HG02885 (cell line): ENCODE measurements at regions not wholly inside any gene's neighbourhood (a gene's known extent, or its start where the extent isn't known, plus 50 kb on each side); places are given as distances from the start of the nearest gene placed in this dataset.
"Not testable (repeated sequence)": the region's sequence is repeated elsewhere in the genome, so short reads cannot be mapped to it uniquely, and the experiment has no call there.

Experiments
- ATAC-seq: cut with Tn5 transposase; IDR thresholded peaks from one replicate; pipeline ENCODE4 v1.9.1; 2021; ENCODE audit warnings: mild to moderate bottlenecking; ENCODE audit not compliant: unreplicated experiment, poor library complexity

DNA sequence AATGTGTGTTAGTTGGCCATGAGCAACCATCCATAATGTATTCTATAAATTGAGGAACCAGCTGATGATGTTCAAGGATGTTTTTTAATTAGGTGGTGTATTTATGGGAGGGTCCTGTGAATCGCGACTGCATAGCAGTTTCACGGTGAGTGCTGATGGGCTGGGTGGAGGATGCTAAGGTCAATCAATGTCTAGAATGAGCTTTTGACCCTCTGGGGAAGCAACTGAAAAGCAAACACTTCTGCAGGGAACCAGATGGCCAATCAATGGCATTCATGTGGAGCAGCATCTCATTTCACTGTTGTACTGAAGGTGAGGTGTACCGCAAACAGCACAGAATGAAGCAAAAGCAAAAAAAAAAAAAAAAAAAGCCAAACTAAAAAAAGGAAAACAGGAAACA lies 676.1 kb upstream of the TMEM132C start:
- ATAC-seq, result no peak

DNA sequence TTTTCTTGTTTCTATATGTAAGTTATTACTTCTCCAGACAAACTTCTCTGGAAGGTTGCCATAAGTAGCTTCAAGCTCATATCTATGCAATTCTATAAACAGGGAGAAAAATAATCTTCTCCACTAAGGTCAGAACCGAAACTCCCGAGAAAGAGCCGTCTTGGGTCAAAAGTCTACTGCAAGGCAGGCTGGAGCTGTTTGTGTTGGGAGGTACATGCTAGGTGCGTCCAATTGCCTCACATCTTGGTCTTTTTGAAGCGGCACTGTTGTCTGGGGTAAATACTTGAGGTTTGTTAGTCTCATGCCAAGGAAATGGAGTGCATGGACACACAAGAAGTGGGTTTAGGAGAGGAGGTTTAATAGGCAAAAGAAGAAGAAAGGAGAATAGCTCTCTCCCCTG lies 674.7 kb upstream of the TMEM132C start:
- no peak for ATAC-seq

DNA sequence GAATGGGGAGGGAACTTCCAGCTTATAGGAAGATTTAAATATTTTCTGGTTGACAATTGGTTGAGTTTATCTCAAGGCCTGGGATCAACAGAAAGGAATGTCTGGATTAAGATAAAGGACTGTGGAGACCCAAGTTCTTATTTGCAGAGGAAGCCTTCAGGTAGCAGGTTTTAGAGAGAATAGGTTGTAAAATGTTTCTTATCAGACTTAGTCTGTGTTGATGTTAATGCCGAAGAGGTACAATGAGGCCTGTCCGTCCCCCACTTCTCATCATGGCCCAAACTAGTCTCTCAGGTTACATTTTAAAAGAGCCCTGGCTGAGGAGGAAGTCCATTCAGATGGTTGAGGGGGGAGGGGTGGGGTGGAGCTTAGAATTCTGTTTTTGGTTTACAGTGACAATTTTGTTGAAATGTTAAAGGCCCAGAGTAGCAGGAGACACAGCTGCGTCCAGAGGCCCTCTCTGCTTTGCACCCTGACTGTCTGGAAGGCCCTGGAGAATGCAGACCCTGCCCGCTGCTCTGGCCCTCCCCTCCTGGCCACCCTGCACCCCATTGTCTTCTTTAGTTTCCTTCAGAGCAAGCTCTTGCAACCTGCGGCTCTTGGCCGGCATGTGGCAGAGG lies 672.5 kb upstream of the TMEM132C start:
- ATAC-seq, result no peak

DNA sequence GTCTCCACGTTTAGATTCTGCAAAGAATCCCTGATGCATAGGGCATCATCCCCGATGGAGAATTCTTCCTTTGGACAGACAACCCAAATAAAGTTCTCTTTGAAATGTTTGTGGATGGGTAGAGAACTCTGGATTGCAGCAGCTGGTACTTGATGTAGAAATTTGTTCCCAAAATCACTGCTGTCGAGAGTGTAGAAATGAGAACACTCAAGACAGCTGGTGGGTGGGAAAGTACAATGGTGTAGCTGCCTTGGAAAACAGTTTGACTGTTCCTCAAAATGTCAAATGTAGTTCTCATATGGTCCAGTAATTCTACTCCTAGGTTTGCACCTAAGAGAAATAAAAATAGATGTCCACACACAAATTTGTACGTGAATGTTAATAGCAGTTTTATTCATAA lies 671.5 kb upstream of the TMEM132C start:
- ATAC-seq, result no peak

DNA sequence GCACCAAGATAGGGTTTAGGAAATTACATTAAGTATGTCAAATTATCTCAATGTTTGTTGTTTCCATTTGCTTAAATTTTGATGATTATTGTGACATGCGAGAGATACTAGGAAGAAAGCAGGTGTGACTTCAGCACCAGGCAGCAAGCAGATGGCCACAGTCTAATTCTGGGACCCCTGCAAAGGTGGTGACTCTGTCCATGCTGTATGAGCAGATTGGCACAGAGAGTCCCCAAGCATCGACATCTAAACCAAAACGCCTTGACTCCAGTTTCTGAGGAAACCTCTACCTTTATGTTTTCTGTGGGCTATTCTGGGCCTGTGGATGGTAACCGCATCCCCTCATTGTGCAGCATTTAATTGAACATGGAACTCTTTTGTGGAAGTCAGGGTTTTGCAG lies 670.1 kb upstream of the TMEM132C start:
- ATAC-seq, result no peak

DNA sequence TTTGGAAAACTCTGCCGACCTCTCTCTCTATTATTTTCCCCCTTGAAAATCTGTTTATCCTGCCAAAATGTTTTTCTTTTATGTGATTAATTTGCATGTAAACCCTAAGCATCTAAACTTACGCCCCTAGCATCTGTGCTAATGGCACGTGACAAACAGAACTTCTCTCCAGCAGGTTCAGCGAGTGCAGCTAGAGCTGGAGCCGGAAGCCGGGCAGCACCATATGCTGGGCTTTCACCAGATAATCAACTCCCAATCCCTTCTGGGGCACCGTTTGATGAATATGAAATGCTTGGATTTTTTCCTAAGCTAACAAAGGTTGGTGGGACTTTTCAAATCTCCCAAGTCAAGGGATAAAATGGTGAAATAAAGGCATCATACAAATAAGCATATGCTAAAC lies 667.5 kb upstream of the TMEM132C start:
- no peak for ATAC-seq

DNA sequence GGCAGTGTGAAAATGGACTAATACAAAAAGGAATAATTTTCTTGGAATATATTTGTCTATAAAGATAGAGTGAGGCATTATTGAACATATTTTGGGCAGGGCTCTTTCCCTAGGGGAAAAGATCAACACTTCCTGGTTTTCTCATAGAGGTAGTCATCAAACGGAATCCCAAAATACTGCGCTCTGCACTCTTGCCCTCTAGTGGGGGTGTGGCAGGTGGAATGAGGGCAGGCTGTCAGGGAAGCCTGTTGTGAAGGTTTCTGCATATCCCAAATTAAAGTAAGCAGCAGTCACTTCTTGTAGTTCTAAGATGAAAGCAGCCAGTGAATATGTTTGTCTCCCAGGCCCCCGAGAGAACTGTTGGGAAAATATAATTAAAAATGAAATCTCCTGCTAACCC lies 666.8 kb upstream of the TMEM132C start:
- no peak for ATAC-seq

DNA sequence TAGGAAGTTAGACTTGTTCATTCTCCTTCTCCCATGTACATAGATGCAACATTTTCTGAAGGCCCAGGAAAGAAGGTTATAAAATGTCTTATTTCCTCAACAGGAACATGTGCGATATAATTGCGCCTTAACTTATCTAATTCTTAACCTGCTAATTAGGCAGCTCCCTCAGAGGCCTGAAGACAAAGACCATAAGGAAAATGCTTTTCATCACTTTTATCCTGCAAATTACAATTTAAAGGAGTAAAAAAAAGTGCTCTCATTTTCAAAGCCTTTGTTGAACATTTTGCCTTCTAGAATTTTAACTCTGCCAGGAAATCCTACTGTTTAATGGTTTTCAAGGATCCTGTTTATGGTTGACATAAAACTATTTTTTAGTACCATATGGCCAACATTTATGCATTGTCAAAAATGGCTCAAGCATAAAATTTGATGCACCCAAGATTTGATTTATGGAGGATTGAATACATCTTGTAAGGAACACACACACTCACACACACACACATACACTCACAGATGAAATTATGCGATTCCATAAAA lies 660.4 kb upstream of the TMEM132C start:
- ATAC-seq, result no peak

DNA sequence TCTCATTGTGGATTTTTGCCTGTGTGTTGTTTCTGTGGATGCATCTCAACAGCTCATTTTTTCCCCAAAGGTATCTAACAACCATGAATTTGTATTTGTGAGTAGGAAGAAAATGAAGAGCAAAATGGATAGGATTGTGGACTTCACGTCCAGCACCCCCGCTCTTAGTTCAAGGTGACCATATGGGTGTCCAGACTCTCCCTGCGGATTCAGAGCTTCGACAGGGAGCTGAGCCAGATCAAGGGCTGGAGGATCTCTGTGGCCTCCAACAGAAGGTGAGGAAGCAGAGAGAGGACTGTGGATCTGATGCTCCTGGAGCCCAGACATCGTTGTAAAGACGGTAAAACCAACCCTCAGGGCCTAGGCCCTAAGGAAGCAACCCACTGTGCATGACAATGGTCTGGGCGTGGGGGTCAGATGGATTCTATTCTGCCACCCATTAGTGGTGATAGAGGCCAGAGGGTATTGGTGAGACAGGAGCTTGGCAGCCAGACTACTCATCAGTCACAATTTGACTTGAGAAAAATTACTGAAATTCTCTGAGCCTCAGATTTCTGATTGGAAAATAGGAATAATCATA lies 659.7 kb upstream of the TMEM132C start:
- ATAC-seq, result no peak

DNA sequence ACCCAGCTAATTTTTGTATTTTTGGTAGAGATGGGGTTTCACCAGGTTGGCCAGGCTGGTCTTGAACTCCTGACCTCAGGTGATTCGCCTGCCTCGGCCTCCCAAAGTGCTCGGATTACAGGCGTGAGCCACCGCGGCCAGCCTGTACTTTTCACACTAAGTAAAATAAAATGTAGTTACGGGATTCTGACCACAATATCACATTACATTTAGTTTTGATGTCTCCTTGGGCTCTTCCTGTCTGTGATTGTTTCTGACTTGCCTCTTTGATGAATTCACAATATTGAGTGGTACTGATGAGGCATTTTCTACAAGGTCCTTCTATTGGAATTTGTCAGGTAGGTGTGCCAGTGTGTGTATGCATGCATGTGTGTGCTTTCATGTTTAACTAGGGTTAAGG lies 658.6 kb upstream of the TMEM132C start:
- ATAC-seq, result not testable (repeated sequence)

DNA sequence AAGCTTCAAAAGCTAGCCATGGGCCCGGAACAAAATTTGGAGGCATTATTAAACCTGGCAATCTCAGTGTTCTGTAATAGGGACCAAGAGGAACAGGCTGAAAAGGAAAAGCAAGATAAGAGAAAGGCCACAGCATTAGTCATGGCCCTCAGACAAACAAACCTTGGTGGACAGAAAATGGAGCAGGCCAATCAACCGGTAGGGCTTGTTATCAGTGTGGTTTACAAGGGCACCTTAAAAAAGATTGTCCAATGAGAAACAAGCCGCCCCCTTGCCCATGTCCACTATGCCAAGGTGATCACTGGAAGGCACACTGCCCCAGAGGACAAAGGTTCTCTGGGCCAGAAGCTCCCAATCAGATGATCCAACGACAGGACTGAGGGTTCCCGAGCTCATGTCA lies 653.9 kb upstream of the TMEM132C start:
- no peak for ATAC-seq

DNA sequence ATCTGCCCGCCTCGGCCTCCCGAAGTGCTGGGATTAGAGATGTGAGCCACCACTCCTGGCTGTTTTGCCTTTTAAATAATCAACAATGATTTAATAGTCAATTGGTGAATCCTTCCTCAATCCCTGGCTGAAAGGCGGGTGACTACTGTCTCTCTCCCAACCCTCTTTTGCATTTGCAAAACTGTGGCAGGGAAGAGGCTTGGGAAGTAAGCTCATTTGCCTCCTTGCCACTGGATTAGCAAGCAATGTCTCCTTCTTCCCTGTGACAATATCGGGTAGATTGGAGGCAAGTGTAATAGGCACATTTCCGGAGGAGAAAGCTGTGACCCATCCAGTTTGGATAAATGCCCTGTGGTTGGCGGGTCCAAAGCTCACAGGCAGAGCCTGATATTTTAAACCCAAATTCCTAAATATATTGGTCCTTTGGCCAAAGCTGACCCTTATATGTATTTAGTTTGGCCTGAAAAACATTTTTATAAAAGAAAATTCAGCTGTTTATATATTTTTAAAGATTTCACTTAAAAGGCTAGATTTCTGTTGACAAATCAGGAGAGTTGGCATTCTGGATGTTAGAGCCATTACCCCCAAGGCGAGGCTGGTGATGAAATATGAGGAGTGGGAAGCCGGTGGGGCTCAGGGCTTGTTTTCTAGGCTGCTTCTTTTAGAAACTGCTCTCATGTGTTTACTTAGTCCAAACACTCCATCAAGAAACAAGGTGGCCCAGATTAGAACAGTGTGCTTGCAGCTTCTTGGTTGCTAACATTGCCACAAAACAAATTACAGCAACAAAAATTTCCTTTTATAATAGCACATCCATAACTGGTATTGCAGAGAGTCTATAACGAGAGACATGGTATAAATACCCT lies 646.9 kb upstream of the TMEM132C start:
- ATAC-seq, result no peak

DNA sequence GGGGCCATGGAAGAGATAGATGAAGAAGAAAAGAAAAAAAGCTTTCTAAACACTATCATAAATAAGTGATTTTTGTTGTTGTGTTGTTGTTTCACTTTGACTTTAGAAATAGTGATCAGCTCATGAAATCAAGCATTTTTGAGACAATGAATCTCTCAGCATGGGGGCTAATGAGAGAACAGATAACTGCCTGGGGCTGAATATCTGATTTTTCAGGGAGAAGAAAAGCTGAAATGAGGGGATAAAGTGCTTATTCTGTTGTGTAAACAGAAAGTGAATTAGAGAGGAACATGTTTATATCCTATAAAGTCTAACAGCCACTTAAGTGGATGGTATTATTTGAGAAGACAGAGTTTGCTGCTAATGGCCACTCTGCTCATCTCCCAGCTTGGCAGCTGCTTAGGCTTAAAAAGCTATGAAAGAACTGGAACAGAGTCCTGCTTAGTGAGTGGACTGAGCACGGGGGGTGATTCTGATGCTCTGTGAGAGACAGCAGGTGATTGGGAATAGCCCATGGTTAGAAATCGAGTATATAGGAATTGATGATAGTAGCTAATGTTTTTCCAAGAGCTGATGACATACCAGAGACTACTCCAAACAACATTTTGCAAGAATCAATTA lies 646.1 kb upstream of the TMEM132C start:
- no peak for ATAC-seq

DNA sequence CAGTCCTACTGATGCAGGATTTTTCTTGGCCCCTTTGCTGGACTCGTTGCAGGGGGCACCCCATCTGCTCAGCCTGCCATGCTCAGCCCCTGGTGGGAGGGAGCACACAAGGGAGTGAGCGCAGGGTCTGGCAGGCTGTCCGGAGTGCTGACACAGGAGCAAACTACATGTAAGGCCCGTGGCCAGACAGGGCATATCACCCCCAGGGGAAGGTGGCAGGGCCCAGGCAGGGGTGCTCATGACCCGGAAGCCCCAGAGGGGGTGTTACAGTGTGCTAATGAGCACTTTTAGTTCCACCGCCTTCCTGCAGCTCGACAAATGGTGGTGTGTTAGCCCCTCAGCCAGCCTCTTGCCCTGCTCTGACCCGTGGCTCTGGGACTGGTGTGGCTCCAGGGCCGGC lies 645.6 kb upstream of the TMEM132C start:
- ATAC-seq, result no peak

DNA sequence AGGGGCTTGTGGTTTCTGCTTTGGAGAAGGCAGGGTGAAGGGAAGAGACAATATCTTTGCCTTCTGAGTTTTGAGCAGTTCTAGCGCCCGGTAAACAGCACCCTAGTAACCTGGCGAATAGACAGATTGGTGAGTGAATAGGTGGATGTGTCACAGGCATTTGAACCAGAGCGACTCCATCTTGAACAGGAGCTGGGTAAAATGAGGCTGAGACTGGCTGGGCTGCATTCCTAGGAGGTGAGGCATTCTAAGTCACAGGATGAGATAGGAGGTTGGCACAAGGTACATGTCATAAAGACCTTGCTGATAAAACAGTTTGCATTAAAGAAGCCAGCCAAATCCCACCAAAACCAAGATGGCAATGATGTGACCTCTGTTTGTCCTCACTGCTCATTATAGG lies 643.6 kb upstream of the TMEM132C start:
- ATAC-seq, result no peak

DNA sequence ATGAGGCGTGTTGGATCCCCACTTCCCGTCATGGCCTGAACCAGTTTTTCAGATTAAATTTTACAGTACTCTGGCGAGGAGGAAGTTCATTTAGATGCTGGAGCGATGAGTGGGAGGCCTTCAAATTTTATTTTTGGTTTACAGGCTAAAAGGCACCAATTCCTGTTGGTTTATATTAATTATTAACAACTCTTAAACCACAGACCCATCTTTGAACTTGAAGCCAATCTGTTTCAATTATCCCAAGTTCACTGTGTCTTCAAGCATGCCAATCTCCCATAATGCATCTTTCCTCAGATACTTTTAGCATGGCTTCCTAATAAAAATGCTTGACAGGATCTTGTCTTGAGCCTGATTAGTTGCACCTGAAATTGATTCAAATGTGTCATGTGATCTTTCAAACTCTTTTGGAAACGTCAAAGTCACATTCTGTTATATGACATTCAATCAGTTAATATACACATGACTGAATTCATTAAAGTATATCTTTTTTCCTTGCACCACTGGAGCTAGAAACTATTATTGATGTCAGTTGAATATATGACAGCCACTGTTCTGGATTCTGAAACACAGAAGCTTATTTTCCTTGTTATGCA lies 641.7 kb upstream of the TMEM132C start:
- ATAC-seq, result no peak

DNA sequence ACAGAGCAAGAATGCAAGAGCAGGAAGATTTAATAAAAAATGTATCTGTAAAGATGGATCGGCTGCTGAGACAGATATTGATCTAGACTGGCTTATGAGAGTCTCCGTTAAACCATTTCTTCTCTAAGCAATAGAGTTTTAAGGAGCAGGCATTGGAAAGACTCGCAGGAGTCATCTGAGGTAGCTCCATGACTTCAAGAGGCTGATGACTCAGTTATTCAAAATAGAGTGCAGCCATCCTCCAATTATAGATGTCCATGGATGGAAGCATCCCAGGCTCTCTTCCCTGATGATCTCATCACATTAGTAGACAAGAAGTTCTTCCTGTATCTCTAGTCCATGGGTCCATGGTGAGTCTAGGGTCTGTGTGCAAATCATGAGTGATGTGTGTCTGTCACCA lies 638.3 kb upstream of the TMEM132C start:
- no peak for ATAC-seq

DNA sequence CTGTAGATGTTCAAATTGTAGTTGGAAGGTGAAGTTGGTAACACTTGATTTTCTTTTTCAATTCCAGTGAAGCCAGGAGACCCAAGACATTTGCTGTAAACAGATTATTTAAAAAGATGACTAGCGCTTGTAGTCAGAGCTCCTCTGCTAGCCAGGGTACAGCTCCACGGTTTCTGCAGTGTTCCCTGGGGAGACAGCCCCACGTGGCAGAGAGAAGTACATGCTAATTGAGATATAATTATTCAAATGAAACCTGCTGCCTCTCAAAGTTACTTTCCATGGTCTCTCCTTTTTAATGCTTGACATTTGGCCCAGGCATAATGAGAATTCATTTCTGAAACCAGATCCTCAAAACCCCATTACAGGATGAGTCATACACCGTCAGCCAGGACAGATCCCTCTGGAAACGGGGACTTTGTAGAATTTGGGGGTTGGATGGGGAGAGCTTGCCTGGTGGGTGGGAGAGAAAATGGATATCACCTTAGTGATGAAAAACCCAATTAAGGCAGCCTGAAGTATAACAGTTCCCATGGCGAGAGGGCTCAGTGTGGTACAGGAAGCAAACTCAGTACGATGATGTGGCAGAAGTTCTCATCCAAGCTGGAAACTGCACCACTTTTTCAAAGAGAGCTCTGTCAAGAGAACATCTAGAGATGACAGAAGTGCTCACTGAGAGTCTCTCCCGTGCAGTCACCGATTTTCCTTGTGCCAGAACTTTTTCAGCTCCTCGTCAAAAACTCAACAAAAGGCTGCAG lies 637.7 kb upstream of the TMEM132C start:
- no peak for ATAC-seq

DNA sequence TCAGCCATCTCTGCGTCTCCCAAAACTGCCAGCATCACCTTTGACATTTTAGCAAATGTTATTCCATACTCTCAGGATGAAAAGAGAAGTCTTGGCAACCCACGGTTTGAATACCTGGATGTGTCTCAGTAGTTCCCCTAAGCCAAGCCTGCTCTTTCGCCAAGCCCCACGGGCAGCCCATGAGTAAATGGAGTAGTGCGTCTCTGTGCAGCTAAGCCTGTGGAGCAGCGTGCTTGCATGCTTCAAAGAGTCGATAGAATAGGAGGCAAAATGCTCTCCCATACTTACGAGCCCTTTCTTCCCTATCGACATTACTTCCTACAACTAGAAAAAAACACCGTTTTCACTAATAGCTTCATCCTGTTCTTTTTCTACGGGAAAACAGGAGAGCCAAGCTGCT lies 634.5 kb upstream of the TMEM132C start:
- no peak for ATAC-seq

DNA sequence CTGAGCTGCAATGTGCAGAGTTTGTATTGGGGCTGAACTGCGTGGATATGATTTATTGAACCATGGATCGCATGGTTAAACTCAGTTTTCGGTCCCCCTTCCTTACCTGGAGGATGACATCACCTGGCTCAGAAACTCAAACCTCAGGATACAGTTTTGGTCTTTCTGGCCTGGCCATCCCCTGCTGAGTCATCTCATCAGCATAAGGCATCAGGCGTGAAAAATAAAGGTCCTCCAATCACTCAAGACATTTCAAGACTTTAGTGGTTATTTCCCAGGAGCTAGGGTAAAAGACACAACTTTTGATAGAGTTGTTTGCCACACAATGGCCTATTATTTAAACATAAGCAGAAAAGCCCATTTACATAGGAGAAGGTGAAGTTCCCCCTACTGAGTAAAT lies 631.1 kb upstream of the TMEM132C start:
- ATAC-seq, result no peak
